HL-60 (cell line): ENCODE measurements at regions not wholly inside any gene's neighbourhood (a gene's known extent, or its start where the extent isn't known, plus 50 kb on each side); places are given as distances from the start of the nearest gene placed in this dataset.

Experiments
- DNase-seq, 2 experiments: peaks; one replicate each; pipeline ENCODE4 v3.0.0-alpha.2; 2010 to 2020; ENCODE audit warnings: low read depth in 1 of 2, low spot score in 1 of 2
- H3K27ac ChIP-seq: fragments of 250-450 bp; sonication (Bioruptor Pico); replicated peaks from 2 replicates; pipeline ENCODE4 v1.5.1; 2020; ENCODE audit warnings: mild to moderate bottlenecking, moderate library complexity
- H3K27me3 ChIP-seq: fragments of 250-450 bp; sonication (Bioruptor Pico); 2 replicates; pipeline ENCODE4 v1.5.1; 2021; ENCODE audit warnings: mild to moderate bottlenecking, moderate library complexity; ENCODE audit not compliant: insufficient read depth, poor library complexity, severe bottlenecking
- H3K4me3 ChIP-seq: replicated peaks from 2 replicates; pipeline ENCODE4 v1.5.1; 2011; ENCODE audit warnings: mild to moderate bottlenecking, control low read depth, low read length; ENCODE audit not compliant: insufficient read depth
- GABPA ChIP-seq: IDR thresholded peaks from 2 replicates; pipeline ENCODE4 v1.6.1; 2012; ENCODE audit warnings: low read depth
- POLR2AphosphoS5 ChIP-seq: IDR thresholded peaks from 2 replicates; pipeline ENCODE4 v1.6.1; 2012; ENCODE audit warnings: low read depth
- SPI1 ChIP-seq: IDR thresholded peaks from 2 replicates; pipeline ENCODE4 v1.6.1; 2012; ENCODE audit warnings: low read depth, mild to moderate bottlenecking, borderline replicate concordance
- TF ChIP-seq, protein P1 (sequence below): IDR thresholded peaks from 2 replicates; pipeline ENCODE4 v1.6.1; 2012; ENCODE audit warnings: low read depth; ENCODE audit not compliant: insufficient replicate concordance
- TF ChIP-seq, protein P2 (sequence below): IDR thresholded peaks from one replicate; pipeline ENCODE4 v1.5.1; 2011; ENCODE audit warnings: low read length, control low read depth, inconsistent platforms; ENCODE audit not compliant: insufficient read depth

GRCh38 chr12:59181196-59181777 is 261.0 kb upstream of the LRIG3 start:
- no peak overlapping the region for H3K27ac ChIP-seq
- TF ChIP-seq SPI1 (no peak), GABPA (no peak), POLR2AphosphoS5 (no peak)
- TF ChIP-seq, protein P1, sequence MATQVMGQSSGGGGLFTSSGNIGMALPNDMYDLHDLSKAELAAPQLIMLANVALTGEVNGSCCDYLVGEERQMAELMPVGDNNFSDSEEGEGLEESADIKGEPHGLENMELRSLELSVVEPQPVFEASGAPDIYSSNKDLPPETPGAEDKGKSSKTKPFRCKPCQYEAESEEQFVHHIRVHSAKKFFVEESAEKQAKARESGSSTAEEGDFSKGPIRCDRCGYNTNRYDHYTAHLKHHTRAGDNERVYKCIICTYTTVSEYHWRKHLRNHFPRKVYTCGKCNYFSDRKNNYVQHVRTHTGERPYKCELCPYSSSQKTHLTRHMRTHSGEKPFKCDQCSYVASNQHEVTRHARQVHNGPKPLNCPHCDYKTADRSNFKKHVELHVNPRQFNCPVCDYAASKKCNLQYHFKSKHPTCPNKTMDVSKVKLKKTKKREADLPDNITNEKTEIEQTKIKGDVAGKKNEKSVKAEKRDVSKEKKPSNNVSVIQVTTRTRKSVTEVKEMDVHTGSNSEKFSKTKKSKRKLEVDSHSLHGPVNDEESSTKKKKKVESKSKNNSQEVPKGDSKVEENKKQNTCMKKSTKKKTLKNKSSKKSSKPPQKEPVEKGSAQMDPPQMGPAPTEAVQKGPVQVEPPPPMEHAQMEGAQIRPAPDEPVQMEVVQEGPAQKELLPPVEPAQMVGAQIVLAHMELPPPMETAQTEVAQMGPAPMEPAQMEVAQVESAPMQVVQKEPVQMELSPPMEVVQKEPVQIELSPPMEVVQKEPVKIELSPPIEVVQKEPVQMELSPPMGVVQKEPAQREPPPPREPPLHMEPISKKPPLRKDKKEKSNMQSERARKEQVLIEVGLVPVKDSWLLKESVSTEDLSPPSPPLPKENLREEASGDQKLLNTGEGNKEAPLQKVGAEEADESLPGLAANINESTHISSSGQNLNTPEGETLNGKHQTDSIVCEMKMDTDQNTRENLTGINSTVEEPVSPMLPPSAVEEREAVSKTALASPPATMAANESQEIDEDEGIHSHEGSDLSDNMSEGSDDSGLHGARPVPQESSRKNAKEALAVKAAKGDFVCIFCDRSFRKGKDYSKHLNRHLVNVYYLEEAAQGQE = no peak
- TF ChIP-seq, protein P2, sequence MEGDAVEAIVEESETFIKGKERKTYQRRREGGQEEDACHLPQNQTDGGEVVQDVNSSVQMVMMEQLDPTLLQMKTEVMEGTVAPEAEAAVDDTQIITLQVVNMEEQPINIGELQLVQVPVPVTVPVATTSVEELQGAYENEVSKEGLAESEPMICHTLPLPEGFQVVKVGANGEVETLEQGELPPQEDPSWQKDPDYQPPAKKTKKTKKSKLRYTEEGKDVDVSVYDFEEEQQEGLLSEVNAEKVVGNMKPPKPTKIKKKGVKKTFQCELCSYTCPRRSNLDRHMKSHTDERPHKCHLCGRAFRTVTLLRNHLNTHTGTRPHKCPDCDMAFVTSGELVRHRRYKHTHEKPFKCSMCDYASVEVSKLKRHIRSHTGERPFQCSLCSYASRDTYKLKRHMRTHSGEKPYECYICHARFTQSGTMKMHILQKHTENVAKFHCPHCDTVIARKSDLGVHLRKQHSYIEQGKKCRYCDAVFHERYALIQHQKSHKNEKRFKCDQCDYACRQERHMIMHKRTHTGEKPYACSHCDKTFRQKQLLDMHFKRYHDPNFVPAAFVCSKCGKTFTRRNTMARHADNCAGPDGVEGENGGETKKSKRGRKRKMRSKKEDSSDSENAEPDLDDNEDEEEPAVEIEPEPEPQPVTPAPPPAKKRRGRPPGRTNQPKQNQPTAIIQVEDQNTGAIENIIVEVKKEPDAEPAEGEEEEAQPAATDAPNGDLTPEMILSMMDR = no peak
- no peak overlapping the region for H3K4me3 ChIP-seq
- DNase-seq = no peak
- H3K27me3 ChIP-seq = no peaks in the 10 kb centered on the region

- TF ChIP-seq POLR2AphosphoS5 (no peak), GABPA (no peak), SPI1 (no peak)
- TF ChIP-seq, protein P2 = no peak
- TF ChIP-seq, protein P1 = no peak
- H3K4me3 ChIP-seq = no peak overlapping the region
- DNase-seq = no peak
- H3K27ac ChIP-seq = no peak overlapping the region
- no peaks in the 10 kb centered on the region for H3K27me3 ChIP-seq
Observed at GRCh38 chr12:59179231-59179630, 258.9 kb upstream of the LRIG3 start.

DNA sequence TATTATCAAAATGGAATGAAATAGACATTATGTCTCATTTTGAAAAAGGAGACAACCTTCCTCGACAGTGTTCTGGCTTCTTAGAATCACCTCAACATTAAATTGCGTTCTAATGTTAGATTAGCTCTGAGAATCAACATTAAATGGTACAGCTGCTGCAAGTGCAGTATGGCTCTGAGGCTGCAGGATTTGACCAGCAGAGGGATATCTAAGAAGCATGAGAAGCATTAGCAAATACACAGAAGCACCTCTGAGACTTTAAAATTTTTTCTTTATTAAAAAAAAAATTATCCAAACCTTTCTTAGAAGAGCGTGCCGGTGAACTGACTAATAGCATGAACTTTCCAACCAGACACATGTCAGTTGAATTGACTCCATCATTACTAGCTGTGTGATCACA is 253.4 kb upstream of the LRIG3 start:
- DNase-seq = no peak
- H3K4me3 ChIP-seq = no peak overlapping the region
- H3K27me3 ChIP-seq = no peaks in the 10 kb centered on the region
- no peak overlapping the region for H3K27ac ChIP-seq
- TF ChIP-seq, protein P2 = no peak
- TF ChIP-seq, protein P1 = no peak
- TF ChIP-seq POLR2AphosphoS5 (no peak), GABPA (no peak), SPI1 (no peak)
